NT2/D1 (cell line): ENCODE measurements at regions not wholly inside any gene's neighbourhood (a gene's known extent, or its start where the extent isn't known, plus 50 kb on each side); places are given as distances from the start of the nearest gene placed in this dataset.

Experiments
- SUZ12 ChIP-seq: IDR thresholded peaks from 2 replicates; pipeline ENCODE4 v1.6.1; 2011; ENCODE audit not compliant: insufficient read length, insufficient read depth; ENCODE audit errors: extremely low read depth
- YY1 ChIP-seq: IDR thresholded peaks from 2 replicates; pipeline ENCODE4 v1.6.1; 2011; ENCODE audit not compliant: insufficient read length, insufficient read depth
- ZNF274 ChIP-seq: IDR thresholded peaks from 2 replicates; pipeline ENCODE4 v1.6.1; 2011; ENCODE audit warnings: mild to moderate bottlenecking, low read depth, low read length

DNA sequence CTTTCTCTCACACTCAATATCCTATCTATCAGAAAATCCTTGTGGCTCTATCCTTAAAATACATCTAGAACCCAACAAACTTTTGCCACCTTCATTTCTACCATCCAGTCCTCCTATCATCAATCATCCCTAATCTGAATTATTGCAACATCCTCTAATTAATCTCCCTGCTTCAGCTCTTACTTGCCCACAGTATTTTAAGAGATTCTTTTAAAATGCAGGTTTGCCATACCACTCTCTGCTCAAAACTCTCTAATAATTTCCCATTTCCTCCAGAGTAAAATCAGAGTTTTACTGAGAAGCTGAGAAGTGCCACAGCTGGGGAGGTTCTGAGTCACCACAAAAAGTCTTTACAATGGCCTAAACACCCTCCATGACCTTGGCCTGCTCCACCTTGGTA is 234.3 kb upstream of the ZPLD1 start:
- TF ChIP-seq YY1 (no peak), ZNF274 (no peak), SUZ12 (no peak)
